ENCODE measurements at regions not wholly inside any gene's neighbourhood (a gene's known extent, or its start where the extent isn't known, plus 50 kb on each side); places are given as distances from the start of the nearest gene placed in this dataset.

DNA sequence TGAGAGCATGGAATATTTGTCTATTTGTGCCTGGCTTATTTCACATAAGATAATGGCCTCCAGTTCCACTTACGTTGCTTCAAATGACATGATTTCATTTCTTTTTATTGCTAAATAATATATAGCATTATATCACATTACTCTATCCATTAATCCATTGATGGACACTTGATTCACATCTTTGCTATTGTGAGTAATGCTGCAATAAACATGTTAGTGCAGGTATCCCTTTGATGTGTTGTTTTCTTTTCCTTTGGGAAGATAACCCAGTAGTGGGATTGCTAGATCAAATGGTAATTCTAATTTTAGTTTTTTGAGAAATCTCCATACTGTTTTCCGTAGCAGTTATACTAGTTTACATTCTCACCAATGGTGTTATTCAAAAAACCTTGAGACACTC lies 1343.3 kb upstream of the TMEFF2 start:
- WGBS, 2 donors, result 86 to 88% methylated on average over 2 of the region's 2 CpGs
- Histone ChIP-seq H3K36me3 (no peaks in the 10 kb centered on the region), H3K4me1 (no peaks in the 10 kb centered on the region), H3K27ac (no peak overlapping the region), H3K9me3 (no peaks in the 10 kb centered on the region), H3K4me3 (no peak overlapping the region), H3K27me3 (no peaks in the 10 kb centered on the region)
- intact Hi-C loops (cut with DNase I), result no loop called here
- TF ChIP-seq, protein P1, sequence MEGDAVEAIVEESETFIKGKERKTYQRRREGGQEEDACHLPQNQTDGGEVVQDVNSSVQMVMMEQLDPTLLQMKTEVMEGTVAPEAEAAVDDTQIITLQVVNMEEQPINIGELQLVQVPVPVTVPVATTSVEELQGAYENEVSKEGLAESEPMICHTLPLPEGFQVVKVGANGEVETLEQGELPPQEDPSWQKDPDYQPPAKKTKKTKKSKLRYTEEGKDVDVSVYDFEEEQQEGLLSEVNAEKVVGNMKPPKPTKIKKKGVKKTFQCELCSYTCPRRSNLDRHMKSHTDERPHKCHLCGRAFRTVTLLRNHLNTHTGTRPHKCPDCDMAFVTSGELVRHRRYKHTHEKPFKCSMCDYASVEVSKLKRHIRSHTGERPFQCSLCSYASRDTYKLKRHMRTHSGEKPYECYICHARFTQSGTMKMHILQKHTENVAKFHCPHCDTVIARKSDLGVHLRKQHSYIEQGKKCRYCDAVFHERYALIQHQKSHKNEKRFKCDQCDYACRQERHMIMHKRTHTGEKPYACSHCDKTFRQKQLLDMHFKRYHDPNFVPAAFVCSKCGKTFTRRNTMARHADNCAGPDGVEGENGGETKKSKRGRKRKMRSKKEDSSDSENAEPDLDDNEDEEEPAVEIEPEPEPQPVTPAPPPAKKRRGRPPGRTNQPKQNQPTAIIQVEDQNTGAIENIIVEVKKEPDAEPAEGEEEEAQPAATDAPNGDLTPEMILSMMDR (IDR thresholded peaks at IDR 0.05), result no peak
- TF ChIP-seq POLR2A (IDR thresholded peaks at IDR 0.05) (no peak), EP300 (IDR thresholded peaks at IDR 0.05) (no peak), POLR2AphosphoS5 (IDR thresholded peaks at IDR 0.05) (no peak)
- DNase-seq, result no peak

DNA sequence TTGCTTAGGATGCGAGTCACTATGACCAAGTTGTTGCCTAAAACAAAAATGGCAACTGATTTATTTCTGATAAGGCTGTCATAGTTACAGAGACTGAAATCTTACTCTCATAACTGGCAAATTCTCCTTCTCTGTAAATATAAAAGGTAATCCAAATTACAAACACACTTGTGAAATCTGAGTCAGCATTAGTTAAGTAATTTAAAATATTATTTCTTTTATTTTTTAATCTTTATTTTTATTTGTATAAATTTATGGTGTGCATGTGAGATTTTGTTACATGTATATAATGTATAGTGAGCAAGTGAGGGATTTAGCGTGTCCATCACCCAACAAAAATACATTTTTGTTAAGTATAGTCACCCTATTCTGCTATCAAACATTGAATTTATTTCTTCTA lies 1342.8 kb upstream of the TMEFF2 start:
- TF ChIP-seq, protein P1 (IDR thresholded peaks at IDR 0.05), result no peak
- TF ChIP-seq POLR2AphosphoS5 (IDR thresholded peaks at IDR 0.05) (no peak), EP300 (IDR thresholded peaks at IDR 0.05) (no peak), POLR2A (IDR thresholded peaks at IDR 0.05) (no peak)
- H3K4me3 ChIP-seq, result no peak overlapping the region
- no peaks in the 10 kb centered on the region for H3K36me3 ChIP-seq
- intact Hi-C loops (cut with DNase I), result no loop called here
- H3K4me1 ChIP-seq, result no peaks in the 10 kb centered on the region
- WGBS, 2 donors, result 90 to 95% methylated on average over 2 of the region's 2 CpGs
- no peak for DNase-seq
- no peaks in the 10 kb centered on the region for H3K9me3 ChIP-seq
- no peaks in the 10 kb centered on the region for H3K27me3 ChIP-seq
- no peak overlapping the region for H3K27ac ChIP-seq

DNA sequence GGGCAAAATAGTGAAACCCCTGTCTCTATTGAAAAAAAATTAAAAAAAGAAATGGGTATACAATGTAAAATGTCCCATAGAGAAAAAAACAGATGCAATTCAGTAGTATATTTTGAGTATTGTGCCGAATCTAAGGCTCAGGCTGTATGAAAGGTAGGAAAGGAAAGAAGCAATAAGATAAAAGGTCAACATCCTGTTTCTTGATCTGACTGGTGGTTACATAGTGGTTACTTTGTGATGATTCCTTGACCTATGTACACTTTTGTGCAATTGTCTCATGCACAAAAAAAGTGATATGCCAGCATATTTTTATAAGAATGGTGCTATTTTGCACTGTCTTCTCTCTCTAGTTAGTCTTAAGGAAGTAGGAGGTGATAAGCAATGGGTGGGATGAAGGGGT lies 1333.7 kb upstream of the TMEFF2 start:
- Histone ChIP-seq H3K27ac (no peak overlapping the region), H3K36me3 (no peaks in the 10 kb centered on the region), H3K4me3 (no peak overlapping the region), H3K9me3 (no peaks in the 10 kb centered on the region), H3K27me3 (no peaks in the 10 kb centered on the region), H3K4me1 (no peaks in the 10 kb centered on the region)
- TF ChIP-seq, protein P1 (IDR thresholded peaks at IDR 0.05), result no peak
- no peak for TF ChIP-seq POLR2A (IDR thresholded peaks at IDR 0.05)
- no peak for TF ChIP-seq EP300 (IDR thresholded peaks at IDR 0.05)
- no peak for TF ChIP-seq POLR2AphosphoS5 (IDR thresholded peaks at IDR 0.05)
- intact Hi-C loops (cut with DNase I), result no loop called here
- DNase-seq, result no peak
- 69 to 76% methylated on average over 1 of the region's 1 CpG for WGBS, 2 donors

DNA sequence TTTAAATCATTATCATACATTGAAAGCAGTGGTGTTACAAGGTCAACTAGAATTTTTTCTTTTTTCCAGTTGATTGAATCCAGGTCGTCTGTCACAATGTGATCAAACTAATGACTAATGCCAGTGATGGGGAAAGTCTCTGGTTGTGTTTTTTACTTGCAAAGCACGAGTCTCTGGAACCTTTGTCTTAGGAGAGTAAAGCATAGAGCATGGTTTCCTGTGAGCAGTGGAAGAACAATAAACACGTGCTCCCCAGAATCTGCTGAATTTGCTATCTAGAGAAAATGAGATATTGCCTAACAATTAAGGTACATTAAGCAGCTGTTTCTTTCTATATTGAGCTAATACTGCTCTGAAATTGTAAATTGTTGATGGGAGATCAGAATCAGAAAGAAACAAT lies 1332.4 kb upstream of the TMEFF2 start:
- intact Hi-C loops (cut with DNase I), result no loop called here
- Histone ChIP-seq H3K36me3 (no peaks in the 10 kb centered on the region), H3K4me1 (no peaks in the 10 kb centered on the region), H3K9me3 (no peaks in the 10 kb centered on the region), H3K4me3 (no peak overlapping the region), H3K27me3 (no peaks in the 10 kb centered on the region), H3K27ac (no peak overlapping the region)
- no peak for DNase-seq
- 49 to 50% methylated on average over 3 of the region's 3 CpGs for WGBS, 2 donors
- TF ChIP-seq EP300 (IDR thresholded peaks at IDR 0.05) (no peak), POLR2AphosphoS5 (IDR thresholded peaks at IDR 0.05) (no peak), POLR2A (IDR thresholded peaks at IDR 0.05) (no peak)
- TF ChIP-seq, protein P1 (IDR thresholded peaks at IDR 0.05), result no peak

DNA sequence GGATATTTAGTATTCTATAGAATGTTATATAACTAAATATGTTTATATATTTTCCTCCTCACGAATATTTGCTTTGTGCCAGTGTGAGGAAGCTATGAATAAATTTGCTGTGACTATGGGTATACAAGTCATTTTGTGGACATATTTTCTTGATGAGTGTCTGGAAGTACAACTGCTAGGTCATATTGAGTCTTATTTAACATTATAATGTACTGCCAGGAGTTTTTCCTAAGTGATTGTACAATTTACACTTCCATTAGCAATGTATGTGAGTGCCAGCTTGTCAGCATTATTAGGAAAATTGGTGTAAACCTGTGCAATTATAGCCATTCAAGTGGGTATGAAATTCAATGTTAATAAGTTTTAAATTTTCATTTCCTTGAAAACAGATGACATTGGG lies 1328.9 kb upstream of the TMEFF2 start:
- no peak for TF ChIP-seq POLR2A (IDR thresholded peaks at IDR 0.05)
- TF ChIP-seq, protein P1 (IDR thresholded peaks at IDR 0.05), result no peak
- no peak for TF ChIP-seq EP300 (IDR thresholded peaks at IDR 0.05)
- no peak for TF ChIP-seq POLR2AphosphoS5 (IDR thresholded peaks at IDR 0.05)
- intact Hi-C loops (cut with DNase I), result no loop called here
- Histone ChIP-seq H3K27ac (no peak overlapping the region), H3K27me3 (no peaks in the 10 kb centered on the region), H3K9me3 (no peaks in the 10 kb centered on the region), H3K36me3 (no peaks in the 10 kb centered on the region), H3K4me1 (no peaks in the 10 kb centered on the region), H3K4me3 (no peak overlapping the region)
- WGBS, 2 donors, result 79 to 87% methylated on average over 1 of the region's 1 CpG
- no peak for DNase-seq

Data from sigmoid colon (tissue), 6 donors.